Ishikawa (cell line): ENCODE measurements at regions not wholly inside any gene's neighbourhood (a gene's known extent, or its start where the extent isn't known, plus 50 kb on each side); places are given as distances from the start of the nearest gene placed in this dataset.

Experiments
- CEBPB ChIP-seq: IDR thresholded peaks from 2 replicates; pipeline ENCODE4 v1.6.1; 2012
- RAD21 ChIP-seq: IDR thresholded peaks from 2 replicates; pipeline ENCODE4 v1.6.1; 2012; ENCODE audit warnings: low read depth
- TCF12 ChIP-seq: IDR thresholded peaks from 2 replicates; pipeline ENCODE4 v1.6.1; 2012; ENCODE audit warnings: low read depth

- TF ChIP-seq RAD21, result no peak
- no peak for TF ChIP-seq TCF12
- no peak for TF ChIP-seq CEBPB
Measured at GRCh38 chr6:124907596-124907995, 54.6 kb upstream of the RNF217 start.
